GM12864 (cell line): ENCODE measurements at regions not wholly inside any gene's neighbourhood (a gene's known extent, or its start where the extent isn't known, plus 50 kb on each side); places are given as distances from the start of the nearest gene placed in this dataset.

ENCODE experiments used
- DNase-seq: peaks from one replicate; pipeline ENCODE4 v3.0.0-alpha.2; 2011; ENCODE audit warnings: low read depth
- H3K4me3 ChIP-seq: 2 replicates; pipeline ENCODE4 v1.5.1; 2011; ENCODE audit warnings: mild to moderate bottlenecking, low read depth, low read length, control low read depth
- TF ChIP-seq, protein P1 (sequence below): IDR thresholded peaks from 2 replicates; pipeline ENCODE4 v1.5.1; 2011; ENCODE audit warnings: low read depth, mild to moderate bottlenecking, moderate library complexity, low read length, control low read depth, inconsistent platforms; ENCODE audit errors: missing control alignments

DNA sequence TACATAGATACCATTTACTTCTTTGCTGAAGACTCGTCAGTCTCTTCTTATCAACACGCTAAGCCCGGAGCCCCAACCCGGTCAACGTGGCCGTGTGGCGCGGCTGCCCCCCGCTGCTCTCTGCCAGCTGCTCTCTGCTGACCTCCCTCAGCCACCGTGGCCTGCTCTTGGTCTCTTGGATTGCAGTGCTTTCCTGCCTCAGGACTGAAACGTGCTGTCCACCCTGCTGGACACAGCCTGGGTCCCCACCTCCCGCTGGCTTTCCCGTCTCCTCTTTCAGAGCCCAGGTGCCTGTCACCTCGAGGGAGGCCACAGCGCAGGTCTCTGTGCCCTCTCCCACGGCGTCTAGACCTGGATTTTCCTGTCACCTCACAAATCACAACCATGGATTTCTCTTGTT is 388.1 kb upstream of the B3GAT1 start:
- no peak for DNase-seq
- TF ChIP-seq, protein P1, sequence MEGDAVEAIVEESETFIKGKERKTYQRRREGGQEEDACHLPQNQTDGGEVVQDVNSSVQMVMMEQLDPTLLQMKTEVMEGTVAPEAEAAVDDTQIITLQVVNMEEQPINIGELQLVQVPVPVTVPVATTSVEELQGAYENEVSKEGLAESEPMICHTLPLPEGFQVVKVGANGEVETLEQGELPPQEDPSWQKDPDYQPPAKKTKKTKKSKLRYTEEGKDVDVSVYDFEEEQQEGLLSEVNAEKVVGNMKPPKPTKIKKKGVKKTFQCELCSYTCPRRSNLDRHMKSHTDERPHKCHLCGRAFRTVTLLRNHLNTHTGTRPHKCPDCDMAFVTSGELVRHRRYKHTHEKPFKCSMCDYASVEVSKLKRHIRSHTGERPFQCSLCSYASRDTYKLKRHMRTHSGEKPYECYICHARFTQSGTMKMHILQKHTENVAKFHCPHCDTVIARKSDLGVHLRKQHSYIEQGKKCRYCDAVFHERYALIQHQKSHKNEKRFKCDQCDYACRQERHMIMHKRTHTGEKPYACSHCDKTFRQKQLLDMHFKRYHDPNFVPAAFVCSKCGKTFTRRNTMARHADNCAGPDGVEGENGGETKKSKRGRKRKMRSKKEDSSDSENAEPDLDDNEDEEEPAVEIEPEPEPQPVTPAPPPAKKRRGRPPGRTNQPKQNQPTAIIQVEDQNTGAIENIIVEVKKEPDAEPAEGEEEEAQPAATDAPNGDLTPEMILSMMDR: no peak
- no peak overlapping the region for H3K4me3 ChIP-seq

- TF ChIP-seq, protein P1: no peak
- H3K4me3 ChIP-seq: no peak overlapping the region
- DNase-seq: no peak
Measured at GRCh38 chr11:134799386-134799785, 387.3 kb upstream of the B3GAT1 start.

- TF ChIP-seq, protein P1: no peak
- DNase-seq: no peak
- H3K4me3 ChIP-seq: no peak overlapping the region
Measured at GRCh38 chr11:134797411-134798089, 385.5 kb upstream of the B3GAT1 start.

GRCh38 chr11:134795017-134795416 is 383.0 kb upstream of the B3GAT1 start:
- no peak overlapping the region for H3K4me3 ChIP-seq
- DNase-seq: no peak
- TF ChIP-seq, protein P1: no peak

DNA sequence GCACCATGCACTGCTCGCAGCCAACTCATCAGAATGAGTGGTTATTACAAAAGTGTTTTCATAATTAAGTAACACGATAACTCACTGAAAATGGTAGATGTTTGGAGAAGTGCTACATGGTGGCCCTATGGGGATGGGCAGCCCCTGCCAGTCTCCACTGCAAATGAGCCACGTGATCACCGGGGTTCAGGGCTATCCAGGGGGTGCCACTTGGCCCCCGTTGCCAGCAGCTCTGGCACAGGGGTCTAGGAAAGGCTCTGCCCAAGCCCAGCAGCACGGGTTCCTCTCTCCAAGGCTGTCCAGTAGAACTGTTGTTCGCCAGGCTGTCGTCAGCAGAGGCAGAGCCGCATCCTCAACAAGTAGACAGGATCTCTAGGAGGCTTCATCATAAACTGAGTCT is 382.1 kb upstream of the B3GAT1 start:
- TF ChIP-seq, protein P1: no peak
- H3K4me3 ChIP-seq: no peak overlapping the region
- DNase-seq: no peak

- no peak overlapping the region for H3K4me3 ChIP-seq
- TF ChIP-seq, protein P1: no peak
- no peak for DNase-seq
Measured at GRCh38 chr11:134792677-134793076, 380.6 kb upstream of the B3GAT1 start.

DNA sequence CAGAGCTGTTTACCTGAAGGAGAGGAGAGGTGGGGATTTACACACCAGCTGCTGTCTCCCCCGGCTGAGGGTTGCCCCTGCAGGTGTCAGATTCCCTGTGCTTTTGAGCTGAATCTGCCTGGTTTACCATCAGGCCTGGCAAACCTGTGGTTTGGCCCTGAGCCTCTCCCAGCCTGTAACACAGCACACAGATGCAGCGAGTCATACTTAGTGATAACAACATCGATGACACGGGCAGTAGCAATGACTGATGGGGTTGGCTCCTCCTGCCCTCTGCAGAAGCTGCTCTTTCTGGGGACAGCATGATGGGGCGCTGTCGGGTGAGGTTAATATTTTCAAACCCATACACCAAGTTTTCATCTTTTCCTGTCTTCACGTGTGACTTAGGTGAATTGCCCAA is 380.0 kb upstream of the B3GAT1 start:
- TF ChIP-seq, protein P1: no peak
- no peak overlapping the region for H3K4me3 ChIP-seq
- DNase-seq: no peak
